Neural progenitor cell (in vitro differentiated cells): ENCODE measurements at regions not wholly inside any gene's neighbourhood (a gene's known extent, or its start where the extent isn't known, plus 50 kb on each side); places are given as distances from the start of the nearest gene placed in this dataset.

Source experiments
- EZH2 ChIP-seq: fragments of 200-600 bp; sonication (generic); IDR thresholded peaks from 2 replicates; pipeline ENCODE4 v1.6.1; 2017; ENCODE audit warnings: antibody characterized with exemption, mild to moderate bottlenecking, moderate library complexity
- TF ChIP-seq, protein P1 (sequence below): fragments of 200-600 bp; sonication (generic); IDR thresholded peaks from 2 replicates; pipeline ENCODE4 v1.5.1; 2017; ENCODE audit warnings: antibody characterized with exemption, mild to moderate bottlenecking

DNA sequence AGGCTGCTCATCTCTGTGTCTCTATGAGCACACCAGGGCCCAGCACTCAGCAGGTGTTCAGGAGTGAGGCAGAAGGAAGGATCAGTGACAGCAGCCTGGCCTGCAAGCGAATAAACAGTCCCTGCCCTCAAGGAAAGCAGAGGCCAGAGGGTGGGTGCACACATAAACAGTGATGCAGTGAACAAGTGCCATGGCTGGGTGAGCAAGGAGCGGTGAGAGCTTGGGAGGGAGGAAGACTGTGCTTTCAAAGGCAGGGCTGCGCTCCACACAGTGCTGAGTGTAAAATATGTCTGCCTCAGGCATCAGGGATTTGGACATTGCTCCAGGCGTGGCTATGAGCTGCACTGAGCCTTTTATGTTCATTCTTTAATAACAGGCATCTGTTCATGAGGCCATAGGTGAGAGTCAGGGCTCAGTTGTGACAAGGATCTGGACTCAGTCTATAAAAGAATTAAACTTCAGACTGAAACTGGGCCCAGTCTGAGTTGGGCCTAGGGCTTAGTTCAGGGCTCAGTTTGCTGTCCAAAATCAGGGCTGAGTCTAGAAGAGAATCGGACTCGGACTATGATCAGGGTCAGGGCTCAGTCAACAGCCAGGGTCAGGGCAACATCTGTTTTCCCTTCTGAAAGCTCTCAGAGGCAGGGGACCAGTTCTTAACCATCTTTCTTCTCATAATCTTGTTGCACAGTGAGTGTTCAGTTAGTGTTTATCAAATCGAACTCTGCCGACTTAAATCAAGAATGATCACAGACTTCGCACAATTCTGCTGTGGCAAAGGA, 213.7 kb downstream of the FOXD2 start:
- TF ChIP-seq EZH2 = no peak
- TF ChIP-seq, protein P1, sequence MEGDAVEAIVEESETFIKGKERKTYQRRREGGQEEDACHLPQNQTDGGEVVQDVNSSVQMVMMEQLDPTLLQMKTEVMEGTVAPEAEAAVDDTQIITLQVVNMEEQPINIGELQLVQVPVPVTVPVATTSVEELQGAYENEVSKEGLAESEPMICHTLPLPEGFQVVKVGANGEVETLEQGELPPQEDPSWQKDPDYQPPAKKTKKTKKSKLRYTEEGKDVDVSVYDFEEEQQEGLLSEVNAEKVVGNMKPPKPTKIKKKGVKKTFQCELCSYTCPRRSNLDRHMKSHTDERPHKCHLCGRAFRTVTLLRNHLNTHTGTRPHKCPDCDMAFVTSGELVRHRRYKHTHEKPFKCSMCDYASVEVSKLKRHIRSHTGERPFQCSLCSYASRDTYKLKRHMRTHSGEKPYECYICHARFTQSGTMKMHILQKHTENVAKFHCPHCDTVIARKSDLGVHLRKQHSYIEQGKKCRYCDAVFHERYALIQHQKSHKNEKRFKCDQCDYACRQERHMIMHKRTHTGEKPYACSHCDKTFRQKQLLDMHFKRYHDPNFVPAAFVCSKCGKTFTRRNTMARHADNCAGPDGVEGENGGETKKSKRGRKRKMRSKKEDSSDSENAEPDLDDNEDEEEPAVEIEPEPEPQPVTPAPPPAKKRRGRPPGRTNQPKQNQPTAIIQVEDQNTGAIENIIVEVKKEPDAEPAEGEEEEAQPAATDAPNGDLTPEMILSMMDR = no peak
